ENCODE measurements at regions not wholly inside any gene's neighbourhood (a gene's known extent, or its start where the extent isn't known, plus 50 kb on each side); places are given as distances from the start of the nearest gene placed in this dataset.
A peak's percentile ranks its signal among the peaks of the same experiment; 100 is the strongest.
"Not testable (repeated sequence)": the region's sequence is repeated elsewhere in the genome, so short reads cannot be mapped to it uniquely, and the experiment has no call there.

GRCh38 chr4:64037033-64037432 is 372.2 kb downstream of the TECRL start:
- ATAC-seq (ENCODE audit: poor library complexity); intact Hi-C loops (cut with DNase I); DNase-seq: not testable (repeated sequence)

GRCh38 chr4:64022560-64022959 is 386.7 kb downstream of the TECRL start:
- intact Hi-C loops (cut with DNase I), result no loop called here
- ATAC-seq (ENCODE audit: poor library complexity) (no peak), DNase-seq (no peak)

GRCh38 chr4:64016893-64017292 is 392.4 kb downstream of the TECRL start:
- ATAC-seq (ENCODE audit: poor library complexity) (no peak), DNase-seq (no peak)
- intact Hi-C loops (cut with DNase I), result no loop called here

- DNase-seq (no peak), ATAC-seq (ENCODE audit: poor library complexity) (no peak)
- intact Hi-C loops (cut with DNase I), result no loop called here
These were observed 394.6 kb downstream of the TECRL start for GRCh38 chr4:64014647-64015046.

- DNase-seq (no peak), ATAC-seq (ENCODE audit: poor library complexity) (no peak)
- intact Hi-C loops (cut with DNase I), result no loop called here
These were observed 407.9 kb downstream of the TECRL start for GRCh38 chr4:64001229-64001898.

GRCh38 chr4:64000241-64000640 is 409.0 kb downstream of the TECRL start:
- ATAC-seq (ENCODE audit: poor library complexity) (no peak), DNase-seq (no peak)
- intact Hi-C loops (cut with DNase I), result no loop called here

GRCh38 chr4:63986253-63986652 is 423.0 kb downstream of the TECRL start:
- intact Hi-C loops (cut with DNase I), result no loop called here
- DNase-seq (no peak), ATAC-seq (ENCODE audit: poor library complexity) (no peak)

GRCh38 chr4:63983224-63983623 is 426.0 kb downstream of the TECRL start:
- intact Hi-C loops (cut with DNase I), result no loop called here
- ATAC-seq (ENCODE audit: poor library complexity), result no peak
- DNase-seq, result no peak

GRCh38 chr4:63965875-63966274 is 443.4 kb downstream of the TECRL start:
- DNase-seq (no peak), ATAC-seq (ENCODE audit: poor library complexity) (no peak)
- intact Hi-C loops (cut with DNase I), result no loop called here

GRCh38 chr4:63942706-63943286 is 466.5 kb downstream of the TECRL start:
- intact Hi-C loops (cut with DNase I); DNase-seq: not testable (repeated sequence)

GRCh38 chr4:63937961-63938360 is 471.3 kb downstream of the TECRL start:
- ATAC-seq (ENCODE audit: poor library complexity), result peak; percentile 68

More at GRCh38 chr4:63942706-63943286, 466.5 kb downstream of the TECRL start:
- not testable (repeated sequence) for ATAC-seq (ENCODE audit: poor library complexity)

GRCh38 chr4:63922146-63922545 is 487.1 kb downstream of the TECRL start:
- DNase-seq (no peak), ATAC-seq (ENCODE audit: poor library complexity) (no peak)
- intact Hi-C loops (cut with DNase I), result no loop called here

More at GRCh38 chr4:63937961-63938360, 471.3 kb downstream of the TECRL start:
- intact Hi-C loops (cut with DNase I), result no loop called here
- DNase-seq, result no peak

- no peak for ATAC-seq (ENCODE audit: poor library complexity)
- DNase-seq, result no peak
- intact Hi-C loops (cut with DNase I), result no loop called here
These were observed 487.7 kb downstream of the TECRL start for GRCh38 chr4:63921561-63921960.

GRCh38 chr4:63919636-63920365 is 489.4 kb downstream of the TECRL start:
- intact Hi-C loops (cut with DNase I), result no loop called here
- no peak for DNase-seq
- ATAC-seq (ENCODE audit: poor library complexity), result no peak

GRCh38 chr4:63906660-63907183 is 502.5 kb downstream of the TECRL start:
- intact Hi-C loops (cut with DNase I), result no loop called here
- DNase-seq (no peak), ATAC-seq (ENCODE audit: poor library complexity) (no peak)

GRCh38 chr4:63904201-63904600 is 505.0 kb downstream of the TECRL start:
- ATAC-seq (ENCODE audit: poor library complexity), result no peak
- DNase-seq, result no peak
- intact Hi-C loops (cut with DNase I), result no loop called here

GRCh38 chr4:63901304-63901703 is 507.9 kb downstream of the TECRL start:
- DNase-seq, result no peak
- intact Hi-C loops (cut with DNase I), result no loop called here
- no peak for ATAC-seq (ENCODE audit: poor library complexity)

- ATAC-seq (ENCODE audit: poor library complexity), result no peak
- intact Hi-C loops (cut with DNase I), result no loop called here
- DNase-seq, result no peak
These were observed 510.3 kb downstream of the TECRL start for GRCh38 chr4:63898961-63899360.

GRCh38 chr4:63894161-63894560 is 515.1 kb downstream of the TECRL start:
- ATAC-seq (ENCODE audit: poor library complexity) (no peak), DNase-seq (no peak)
- intact Hi-C loops (cut with DNase I), result no loop called here

GRCh38 chr4:63869370-63869769 is 539.9 kb downstream of the TECRL start:
- ATAC-seq (ENCODE audit: poor library complexity), result no peak
- intact Hi-C loops (cut with DNase I), result no loop called here
- no peak for DNase-seq

Measured in Right ventricle myocardium superior (tissue), 1 donor.